HG03457 (cell line): ENCODE measurements at regions not wholly inside any gene's neighbourhood (a gene's known extent, or its start where the extent isn't known, plus 50 kb on each side); places are given as distances from the start of the nearest gene placed in this dataset.

Experiments used
- ATAC-seq: cut with Tn5 transposase; IDR thresholded peaks from one replicate; pipeline ENCODE4 v1.9.1; 2021; ENCODE audit warnings: moderate number of reproducible peaks; ENCODE audit not compliant: unreplicated experiment

GRCh38 chr4:176566769-176567168, 226.0 kb downstream of the VEGFC start:
- ATAC-seq: no peak

GRCh38 chr4:176568238-176568637, 224.5 kb downstream of the VEGFC start:
- ATAC-seq: no peak

DNA sequence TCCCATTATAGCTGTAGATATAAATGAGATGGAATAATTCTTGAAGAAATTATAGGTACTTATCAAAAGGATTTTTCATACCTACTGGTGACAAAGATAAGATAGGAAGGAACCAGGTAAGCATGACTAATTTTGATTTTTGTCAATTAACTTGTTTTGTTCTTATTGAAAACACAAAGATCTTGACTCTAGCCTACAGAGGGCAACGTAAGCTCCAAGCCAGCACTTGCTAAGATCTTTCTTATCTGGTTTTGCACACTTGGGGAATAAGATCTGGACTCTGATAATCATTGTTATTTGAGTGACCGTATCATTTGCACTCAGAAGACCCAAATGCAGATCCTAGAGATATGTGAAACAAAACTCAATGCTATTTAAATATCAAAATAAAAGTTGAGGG, 223.4 kb downstream of the VEGFC start:
- ATAC-seq: no peak

GRCh38 chr4:176571206-176571605, 221.5 kb downstream of the VEGFC start:
- ATAC-seq: no peak

GRCh38 chr4:176575141-176575730, 217.5 kb downstream of the VEGFC start:
- no peak for ATAC-seq

- no peak for ATAC-seq
Measured at GRCh38 chr4:176579226-176579625, 213.5 kb downstream of the VEGFC start.

DNA sequence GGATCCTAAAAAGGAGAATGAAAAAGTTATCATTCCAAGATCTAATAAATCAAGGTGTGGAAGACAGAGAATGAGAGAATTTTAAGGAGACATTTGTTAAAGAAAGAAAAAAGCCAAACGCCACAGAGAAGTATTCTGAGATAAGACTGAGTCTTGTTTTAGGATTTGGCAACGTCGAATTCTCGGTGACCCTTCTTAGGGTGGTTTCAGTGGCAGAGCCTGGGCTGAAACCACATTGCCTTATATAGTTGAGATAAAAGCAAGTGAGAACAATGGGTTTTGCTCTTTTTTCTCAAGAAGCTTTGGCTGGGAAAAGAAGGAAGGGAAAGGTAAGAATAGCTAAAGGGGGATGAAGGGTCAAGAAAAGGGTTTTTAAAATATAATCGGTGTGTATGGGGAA, 209.4 kb downstream of the VEGFC start:
- ATAC-seq: no peak

- no peak for ATAC-seq
Measured at GRCh38 chr4:176584031-176584606, 208.6 kb downstream of the VEGFC start.

DNA sequence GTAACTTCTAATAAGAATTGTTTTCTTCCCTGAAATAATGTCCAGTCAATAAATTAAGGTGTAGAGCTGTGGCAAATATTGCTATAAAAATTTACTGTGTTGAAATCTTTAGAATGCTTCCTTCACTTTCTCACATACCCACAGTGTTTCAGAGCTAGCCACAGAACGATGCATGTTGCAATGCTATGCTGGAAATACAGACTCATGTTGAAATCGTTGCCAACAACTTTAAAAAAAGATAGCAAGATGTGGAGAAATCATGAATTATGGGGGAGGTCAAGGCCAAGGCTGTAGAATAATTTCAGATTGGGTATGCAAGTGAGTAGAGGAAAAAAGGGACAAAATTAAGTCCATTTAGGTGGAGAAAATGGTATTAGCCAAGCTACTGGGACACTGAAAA, 204.8 kb downstream of the VEGFC start:
- no peak for ATAC-seq

- ATAC-seq: no peak
Measured at GRCh38 chr4:176588436-176588835, 204.3 kb downstream of the VEGFC start.

DNA sequence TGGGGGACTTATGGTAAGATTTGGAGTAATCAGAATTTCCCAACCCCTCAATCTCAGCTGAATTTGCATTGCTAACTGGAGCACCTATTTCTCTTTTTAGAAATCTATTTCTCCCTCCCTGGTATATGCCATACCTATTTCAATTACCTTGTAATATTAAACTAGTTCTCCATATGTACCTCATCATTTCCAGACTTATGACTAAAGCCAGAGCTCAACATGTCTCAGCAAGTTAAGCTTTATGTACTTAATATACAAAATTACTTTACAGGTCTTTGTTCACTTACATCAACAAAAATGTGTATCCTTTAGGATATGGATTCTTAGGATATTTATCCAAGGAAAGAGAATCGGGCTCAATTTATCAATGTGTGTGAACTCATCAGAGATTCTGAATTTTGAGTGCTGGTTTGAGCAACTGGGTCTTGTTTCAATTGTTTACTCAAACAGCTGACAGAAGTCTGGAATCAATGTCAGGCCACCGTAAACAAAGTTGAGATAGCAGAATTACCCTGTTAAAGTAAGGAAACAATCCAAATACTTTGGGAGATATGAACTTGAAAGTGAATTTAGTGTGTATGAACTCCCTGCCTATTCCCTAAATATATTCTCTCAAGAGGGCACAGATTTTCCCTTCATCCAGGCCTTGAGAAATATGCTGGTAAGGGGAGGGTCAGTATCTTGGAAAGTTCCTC, 199.6 kb downstream of the VEGFC start:
- no peak for ATAC-seq

GRCh38 chr4:176593943-176594342, 198.8 kb downstream of the VEGFC start:
- no peak for ATAC-seq

- no peak for ATAC-seq
Measured at GRCh38 chr4:176595257-176595656, 197.5 kb downstream of the VEGFC start.

DNA sequence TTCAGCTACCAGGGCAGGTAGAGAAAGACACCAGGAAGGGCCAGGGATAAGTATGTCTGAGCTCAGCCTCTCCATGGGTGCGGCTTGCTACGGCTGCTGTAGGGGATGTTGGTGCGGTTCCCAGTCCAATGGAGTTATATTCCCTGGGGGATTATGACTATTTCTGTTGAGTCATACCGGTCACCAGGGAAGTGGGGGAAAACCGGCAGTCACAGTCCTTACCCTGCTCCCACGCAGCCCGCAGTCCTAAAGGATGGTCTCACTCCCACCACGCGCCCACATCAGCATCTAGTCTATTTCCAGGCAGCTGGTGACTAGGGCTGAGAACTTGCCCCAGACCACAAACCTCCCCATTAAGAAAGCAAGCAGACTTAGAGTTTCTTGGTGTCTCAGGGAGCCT, 191.6 kb downstream of the VEGFC start:
- no peak for ATAC-seq

- ATAC-seq: no peak
Measured at GRCh38 chr4:176607807-176608206, 184.9 kb downstream of the VEGFC start.

DNA sequence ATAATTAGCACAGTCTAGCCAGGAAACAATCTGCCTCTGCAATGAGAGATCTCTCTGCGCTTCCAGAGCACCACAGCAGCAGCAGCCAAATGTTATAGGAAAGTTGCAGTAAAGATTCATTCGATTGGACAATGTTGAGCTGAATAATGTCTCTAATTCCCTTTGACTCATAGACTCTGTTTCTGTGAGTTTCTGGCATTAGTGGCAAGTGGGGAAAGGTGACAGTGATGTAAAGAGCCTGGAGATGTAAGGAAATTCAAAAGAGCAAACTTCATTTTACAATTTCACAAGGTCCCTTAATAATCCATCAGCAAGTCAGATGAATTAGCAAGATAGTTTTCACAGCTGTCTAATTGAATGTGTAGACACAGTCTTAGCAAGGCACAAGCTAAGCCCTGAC, 184.4 kb downstream of the VEGFC start:
- no peak for ATAC-seq

- no peak for ATAC-seq
Measured at GRCh38 chr4:176610594-176610993, 182.1 kb downstream of the VEGFC start.

GRCh38 chr4:176611381-176611780, 181.3 kb downstream of the VEGFC start:
- ATAC-seq: no peak

DNA sequence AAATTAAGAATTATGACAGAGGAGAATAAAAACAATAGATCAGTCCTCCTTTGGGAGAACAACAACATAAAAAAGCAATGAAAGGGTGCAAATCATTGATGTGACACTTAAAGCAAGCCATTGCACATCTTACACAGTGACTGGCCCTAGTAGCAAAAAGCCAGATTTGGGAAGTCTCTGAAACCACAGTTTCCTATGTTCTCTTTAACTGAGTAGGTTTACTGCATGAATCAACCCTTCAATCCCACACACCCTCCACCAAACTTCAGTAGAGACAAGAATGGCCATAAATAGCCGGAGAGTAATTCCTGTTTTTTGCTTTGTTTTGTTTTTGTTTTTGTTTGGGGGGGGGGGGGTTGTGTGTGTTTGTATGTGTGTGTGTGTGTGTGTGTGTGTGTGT, 180.8 kb downstream of the VEGFC start:
- ATAC-seq: no peak

- no peak for ATAC-seq
Measured at GRCh38 chr4:176614793-176615192, 177.9 kb downstream of the VEGFC start.

DNA sequence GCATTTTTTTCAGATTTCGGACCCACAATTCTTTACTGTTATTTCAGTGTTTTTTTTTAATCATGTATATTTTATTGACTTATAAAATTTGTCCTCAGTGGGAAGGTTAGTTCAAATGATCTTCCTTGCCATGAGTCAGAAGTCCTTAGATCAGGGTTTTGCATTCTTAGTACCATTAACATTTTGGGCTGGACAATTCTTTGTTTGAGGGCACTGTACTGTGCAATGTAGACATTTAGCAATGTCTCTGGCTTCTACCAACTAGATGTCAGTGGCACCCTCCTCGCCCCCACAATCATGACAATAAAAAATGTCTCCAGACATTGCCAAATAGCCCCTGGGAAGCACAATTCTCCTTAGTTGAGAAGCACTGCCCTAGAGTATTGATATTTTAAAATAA, 176.6 kb downstream of the VEGFC start:
- no peak for ATAC-seq

DNA sequence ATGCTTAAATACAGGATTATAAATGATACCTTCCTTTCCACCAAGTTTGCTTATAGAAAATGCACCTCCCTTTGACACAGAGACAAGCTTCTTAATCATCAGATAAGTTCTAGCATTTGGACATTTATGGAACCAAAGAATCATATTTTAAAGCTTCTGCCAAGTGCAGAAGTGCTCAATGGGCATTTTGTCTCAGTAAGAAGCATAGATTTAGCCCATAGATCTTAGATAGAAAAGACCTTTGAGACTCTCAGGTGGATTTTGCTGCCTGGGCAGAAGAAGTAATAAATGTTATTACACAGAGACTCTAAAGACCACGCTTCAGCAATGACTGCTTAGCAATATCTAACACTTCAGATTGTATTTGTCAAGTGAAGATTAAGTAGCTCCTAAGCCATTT, 174.6 kb downstream of the VEGFC start:
- ATAC-seq: no peak

- ATAC-seq: no peak
Measured at GRCh38 chr4:176619430-176619829, 173.3 kb downstream of the VEGFC start.
